Endothelial cell of umbilical vein (primary cell): ENCODE measurements at regions not wholly inside any gene's neighbourhood (a gene's known extent, or its start where the extent isn't known, plus 50 kb on each side); places are given as distances from the start of the nearest gene placed in this dataset.

ENCODE experiments used
- BruUV-seq: library from RNA; stranded (reverse); fragments of 400-500 nt; replicated peaks from 2 replicates; lab custom pipeline; 2021; lab: Mats Ljungman, UMichigan
- CTCF ChIA-PET: fragments of 300-600, 350-600 bp; sonication (Branson Sonifier 250); formaldehyde crosslinking; loops from one replicate; lab custom pipeline; 2021; ENCODE audit warnings: antibody characterized with exemption, inconsistent platforms; lab: Charles Lee
- POLR2A ChIA-PET: fragments of 300-600, 350-600 bp; sonication (Branson Sonifier 250); formaldehyde crosslinking; loops from one replicate; lab custom pipeline; 2021; ENCODE audit warnings: antibody characterized with exemption, inconsistent platforms; lab: Charles Lee
- DNase-seq: peaks from one replicate; pipeline ENCODE4 v3.0.0-alpha.2; 2011; ENCODE audit warnings: low read depth, low spot score
- FAIRE-seq: peaks from 2 replicates; lab custom pipeline; 2011; peaks lifted over from hg19 to GRCh38; lab: Jason Lieb, UNC
- H2AFZ ChIP-seq: 2 replicates; pipeline ENCODE4 v1.6.0; 2012; ENCODE audit warnings: low read depth, low read length, control low read depth, inconsistent platforms
- H3K27ac ChIP-seq: 2 replicates; pipeline ENCODE4 v1.5.1; 2011; ENCODE audit warnings: low read depth, mild to moderate bottlenecking, control low read depth, low read length, moderate library complexity; ENCODE audit not compliant: insufficient read depth
- H3K27me3 ChIP-seq, 2 experiments: 2 replicates each; pipeline versions ENCODE4 v1.6.0 to v1.6.1; 2011; ENCODE audit warnings: low read length in 2 of 2, mixed read lengths in 1 of 2; ENCODE audit not compliant: control insufficient read depth in 2 of 2, insufficient read depth in 2 of 2
- H3K36me3 ChIP-seq, 2 experiments: 2 replicates in 1 of 2; 3 replicates in 1 of 2; pipeline ENCODE4 v1.5.1; 2011; ENCODE audit warnings: low read length in 2 of 2, mild to moderate bottlenecking in 1 of 2, moderate library complexity in 1 of 2; ENCODE audit not compliant: control insufficient read depth in 2 of 2, insufficient read depth in 2 of 2; ENCODE audit errors: extremely low read depth in 1 of 2
- H3K4me1 ChIP-seq: 3 replicates; pipeline ENCODE4 v1.5.1; 2011; ENCODE audit warnings: mild to moderate bottlenecking, low read length; ENCODE audit not compliant: control insufficient read depth, insufficient read depth; ENCODE audit errors: extremely low read depth
- H3K4me2 ChIP-seq: 2 replicates; pipeline ENCODE4 v1.6.1; 2011; ENCODE audit warnings: low read length, control low read depth, mixed read lengths; ENCODE audit not compliant: insufficient read depth
- H3K4me3 ChIP-seq, 3 experiments: fragments of 200-600 bp in 1 of 3; sonication (generic), shearing (Covaris generic) in 1 of 3; replicated peaks in 1 of 3; 2 replicates each; pipeline ENCODE4 v1.5.1; 2011 to 2016; ENCODE audit warnings: control low read depth in 3 of 3, low read length in 3 of 3, mild to moderate bottlenecking in 2 of 3, inconsistent platforms in 1 of 3, low read depth in 1 of 3, moderate library complexity in 1 of 3; ENCODE audit not compliant: insufficient read depth in 1 of 3
- H3K79me2 ChIP-seq: 2 replicates; pipeline ENCODE4 v1.6.0; 2012; ENCODE audit warnings: low read length, inconsistent platforms; ENCODE audit not compliant: control insufficient read depth, insufficient read depth
- H3K9ac ChIP-seq: replicated peaks from 2 replicates; pipeline ENCODE3; 2011; ENCODE audit warnings: low read length, control low read depth; ENCODE audit not compliant: insufficient read depth; ENCODE audit errors: extremely low read depth
- H3K9me1 ChIP-seq: replicated peaks from 3 replicates; pipeline ENCODE4 v1.6.0; 2011; ENCODE audit warnings: mild to moderate bottlenecking, low read length; ENCODE audit not compliant: control insufficient read depth, insufficient read depth; ENCODE audit errors: extremely low read depth
- H3K9me3 ChIP-seq: replicated peaks from 2 replicates; pipeline ENCODE4 v1.5.1; 2012; ENCODE audit warnings: low read length, inconsistent platforms; ENCODE audit not compliant: control insufficient read depth, insufficient read depth
- H4K20me1 ChIP-seq: replicated peaks from 2 replicates; pipeline ENCODE3; 2011; ENCODE audit warnings: mild to moderate bottlenecking, low read length; ENCODE audit not compliant: control insufficient read depth, insufficient read depth; ENCODE audit errors: extremely low read depth
- CTCF ChIP-seq, 2 donors: IDR thresholded peaks; 1 replicate in 1 of 2; 2 replicates in 1 of 2; pipeline ENCODE4 v1.5.1; 2011; ENCODE audit warnings: low read length in 2 of 2, mild to moderate bottlenecking in 2 of 2, moderate library complexity in 2 of 2, control low read depth in 1 of 2, inconsistent platforms in 1 of 2, low read depth in 1 of 2; ENCODE audit not compliant: insufficient read depth in 1 of 2; ENCODE audit errors: extremely low read depth in 1 of 2
- FOS ChIP-seq: IDR thresholded peaks from 2 replicates; pipeline ENCODE4 v1.6.1; 2011; ENCODE audit warnings: mild to moderate bottlenecking, low read length, moderate library complexity, borderline replicate concordance; ENCODE audit not compliant: insufficient read depth
- JUN ChIP-seq: IDR thresholded peaks from 2 replicates; pipeline ENCODE4 v1.6.1; 2011; ENCODE audit warnings: borderline replicate concordance, low read depth; ENCODE audit not compliant: insufficient read length, insufficient read depth
- MAX ChIP-seq: IDR thresholded peaks from 2 replicates; pipeline ENCODE4 v1.6.1; 2011; ENCODE audit not compliant: insufficient read depth, insufficient read length
- MYC ChIP-seq: IDR thresholded peaks from one replicate; pipeline ENCODE4 v1.6.1; 2011; ENCODE audit warnings: mild to moderate bottlenecking, low read depth, low read length
- POLR2A ChIP-seq: IDR thresholded peaks from 2 replicates; pipeline ENCODE4 v1.6.1; 2012; ENCODE audit warnings: low read depth, mild to moderate bottlenecking, control low read depth, low read length
- POLR2AphosphoS5 ChIP-seq: IDR thresholded peaks from 2 replicates; pipeline ENCODE4 v1.6.1; 2012; ENCODE audit warnings: low read depth, mild to moderate bottlenecking, control low read depth, low read length, moderate library complexity; ENCODE audit not compliant: insufficient read depth
- dilution Hi-C: fragments of 300-500 bp; cut with MboI; formaldehyde crosslinking; loops from one replicate; pipeline ENCODE4 v1.15.0; 2019; ENCODE audit warnings: low sequenced_read_pairs; ENCODE audit not compliant: extremely low pct_ligation_motif_present
- intact Hi-C: fragments of 100-400 bp; cut with micrococcal nuclease; formaldehyde crosslinking; loops from one replicate; pipeline ENCODE4 v1.10.0; 2022

GRCh38 chr10:88216976-88217375, 353.6 kb downstream of the PTEN start:
- Histone ChIP-seq H3K9me3 (no peaks in the 10 kb centered on the region), H3K27me3 (peaks cover 2 to 4% of the 10 kb centered on the region in 2 experiments), H3K79me2 (no peaks in the 10 kb centered on the region), H3K4me1 (no peaks in the 10 kb centered on the region), H3K4me3 (no peak overlapping the region), H3K4me2 (no peak overlapping the region), H3K9me1 (no peaks in the 10 kb centered on the region), H2AFZ (no peak overlapping the region), H3K27ac (no peak overlapping the region), H3K9ac (no peak overlapping the region), H3K36me3 (no peaks in the 10 kb centered on the region), H4K20me1 (no peaks in the 10 kb centered on the region)
- DNase-seq = no peak
- BruUV-seq = no TSS peak
- CTCF ChIA-PET = no interaction called here
- POLR2A ChIA-PET = no interaction called here
- no peak for FAIRE-seq
- intact Hi-C loops (no loop called here), dilution Hi-C loops (no loop called here)
- TF ChIP-seq MAX (no peak), POLR2AphosphoS5 (no peak), CTCF (IDR thresholded peaks at IDR 0.05; ENCODE audit: extremely low read depth in 1 of 2, insufficient read depth in 1 of 2, low read depth in 1 of 2, low read length in 2 of 2) (no peak), FOS (no peak), MYC (no peak), JUN (no peak), POLR2A (no peak)
